ENCODE measurements at regions not wholly inside any gene's neighbourhood (a gene's known extent, or its start where the extent isn't known, plus 50 kb on each side); places are given as distances from the start of the nearest gene placed in this dataset.

DNA sequence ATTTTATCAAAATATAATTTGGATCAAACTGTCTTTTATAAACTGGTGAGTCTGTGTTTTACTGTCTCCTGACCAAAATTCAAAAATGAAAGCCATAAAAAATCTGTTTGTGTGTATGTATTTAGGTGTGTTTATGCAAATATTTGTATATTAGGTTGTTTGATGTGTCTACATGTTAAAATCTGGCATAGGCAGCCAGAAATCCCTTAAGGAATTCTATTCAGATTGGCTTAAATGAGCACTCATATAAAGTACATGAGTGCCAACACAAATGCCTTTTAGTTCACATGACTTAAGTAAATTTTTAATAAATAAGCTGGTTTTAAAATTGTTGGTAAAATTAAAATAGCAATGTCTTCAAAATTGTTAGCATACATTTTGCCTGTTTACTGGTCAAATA is 133.3 kb upstream of the GUCY1A2 start:
- Histone ChIP-seq H3K27me3 (ENCODE audit: control insufficient read depth in 3 of 3, insufficient read depth in 3 of 3, low read length in 3 of 3) (no peaks in the 10 kb centered on the region), H3K4me3 (ENCODE audit: low read depth in 1 of 3, low read length in 3 of 3) (no peak overlapping the region), H3K27ac (ENCODE audit: low read depth in 1 of 3, low read length in 2 of 3) (no peak overlapping the region), H3K4me1 (ENCODE audit: control insufficient read depth in 3 of 3, insufficient read depth in 2 of 3, low read depth in 1 of 3, low read length in 2 of 3) (no peaks in the 10 kb centered on the region), H3K9me3 (ENCODE audit: control insufficient read depth in 2 of 2, insufficient read depth in 1 of 2, low read depth in 1 of 2, low read length in 1 of 2) (no peaks in the 10 kb centered on the region), H3K36me3 (ENCODE audit: control insufficient read depth in 3 of 3, insufficient read depth in 2 of 3, low read depth in 1 of 3, low read length in 3 of 3) (no peaks in the 10 kb centered on the region)
- no peak for DNase-seq
- no peak for FAIRE-seq

DNA sequence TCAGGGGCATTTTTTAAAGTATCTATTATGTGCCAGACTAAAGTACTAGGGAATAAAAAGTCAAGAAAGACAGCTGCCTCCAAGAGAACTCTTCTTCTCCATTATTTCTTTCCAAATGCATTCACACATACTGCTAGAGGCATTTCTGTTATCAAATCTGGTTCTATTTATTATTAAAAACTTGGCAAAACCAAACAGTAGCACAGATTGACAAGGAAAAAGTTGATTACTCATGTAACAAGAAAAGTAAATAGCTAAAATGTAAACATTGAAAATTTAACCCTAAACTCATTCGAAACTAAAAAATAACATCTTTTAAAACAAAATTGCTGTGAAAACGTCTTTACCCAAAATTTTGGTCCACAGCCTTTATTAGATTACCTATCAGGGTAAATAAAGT is 132.9 kb upstream of the GUCY1A2 start:
- Histone ChIP-seq H3K36me3 (ENCODE audit: control insufficient read depth in 3 of 3, insufficient read depth in 2 of 3, low read depth in 1 of 3, low read length in 3 of 3) (no peaks in the 10 kb centered on the region), H3K4me1 (ENCODE audit: control insufficient read depth in 3 of 3, insufficient read depth in 2 of 3, low read depth in 1 of 3, low read length in 2 of 3) (no peaks in the 10 kb centered on the region), H3K27ac (ENCODE audit: low read depth in 1 of 3, low read length in 2 of 3) (no peak overlapping the region), H3K9me3 (ENCODE audit: control insufficient read depth in 2 of 2, insufficient read depth in 1 of 2, low read depth in 1 of 2, low read length in 1 of 2) (no peaks in the 10 kb centered on the region), H3K27me3 (ENCODE audit: control insufficient read depth in 3 of 3, insufficient read depth in 3 of 3, low read length in 3 of 3) (no peaks in the 10 kb centered on the region), H3K4me3 (ENCODE audit: low read depth in 1 of 3, low read length in 3 of 3) (no peak overlapping the region)
- DNase-seq, result no peak
- no peak for FAIRE-seq
- WGBS, 3 donors, result 68 to 70% (median 69%) methylated on average over 2 of the region's 2 CpGs

DNA sequence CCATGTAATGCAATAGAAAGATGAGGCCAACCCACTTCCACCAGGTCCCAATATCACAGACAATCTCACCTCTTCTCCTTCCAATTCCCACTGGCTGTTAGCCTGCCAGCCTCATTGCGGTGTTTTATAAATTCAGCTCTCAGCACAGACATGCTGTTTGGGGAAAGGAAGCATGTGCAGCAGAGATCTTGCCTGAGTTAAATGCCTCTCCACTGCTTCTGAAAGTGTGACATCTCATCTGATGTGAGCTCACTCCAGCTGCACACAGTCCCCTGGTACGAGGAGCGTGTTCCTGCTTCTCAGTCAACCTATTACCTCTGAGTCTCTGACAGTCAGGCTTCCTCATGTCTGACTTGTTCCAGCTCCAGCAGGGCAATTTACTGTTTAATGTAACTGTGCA is 122.7 kb upstream of the GUCY1A2 start:
- H3K27ac ChIP-seq (ENCODE audit: low read depth in 1 of 3, low read length in 2 of 3), result no peak overlapping the region
- H3K4me3 ChIP-seq (ENCODE audit: low read depth in 1 of 3, low read length in 3 of 3), result no peak overlapping the region
- FAIRE-seq, result no peak
- WGBS, 3 donors, result 73 to 93% (median 73%) methylated on average over 3 of the region's 3 CpGs
- no peak for DNase-seq
- H3K27me3 ChIP-seq (ENCODE audit: control insufficient read depth in 3 of 3, insufficient read depth in 3 of 3, low read length in 3 of 3), result no peaks in the 10 kb centered on the region
- H3K4me1 ChIP-seq (ENCODE audit: control insufficient read depth in 3 of 3, insufficient read depth in 2 of 3, low read depth in 1 of 3, low read length in 2 of 3), result no peaks in the 10 kb centered on the region
- no peaks in the 10 kb centered on the region for H3K9me3 ChIP-seq (ENCODE audit: control insufficient read depth in 2 of 2, insufficient read depth in 1 of 2, low read depth in 1 of 2, low read length in 1 of 2)
- no peaks in the 10 kb centered on the region for H3K36me3 ChIP-seq (ENCODE audit: control insufficient read depth in 3 of 3, insufficient read depth in 2 of 3, low read depth in 1 of 3, low read length in 3 of 3)

DNA sequence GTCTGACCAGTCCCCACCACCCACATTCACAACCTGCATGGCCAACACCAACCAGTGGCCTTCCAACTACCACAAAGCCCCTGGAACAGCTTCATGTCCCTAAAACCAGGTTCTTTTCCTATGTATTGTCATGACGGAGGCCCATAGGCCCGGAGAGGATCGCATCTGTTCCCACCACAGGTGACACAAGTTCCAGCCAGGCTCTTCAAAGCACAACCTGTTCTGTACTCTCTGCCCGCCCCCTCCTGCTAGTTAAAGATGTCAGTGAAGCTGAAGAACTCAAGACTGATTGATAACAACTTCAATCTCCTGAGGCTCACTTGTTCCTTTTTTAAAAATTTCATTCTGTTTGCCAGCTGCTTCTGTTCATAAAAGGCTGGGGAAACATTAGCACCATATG is 121.1 kb upstream of the GUCY1A2 start:
- no peak overlapping the region for H3K27ac ChIP-seq (ENCODE audit: low read depth in 1 of 3, low read length in 2 of 3)
- no peak overlapping the region for H3K4me3 ChIP-seq (ENCODE audit: low read depth in 1 of 3, low read length in 3 of 3)
- no peak for FAIRE-seq
- H3K27me3 ChIP-seq (ENCODE audit: control insufficient read depth in 3 of 3, insufficient read depth in 3 of 3, low read length in 3 of 3), result no peaks in the 10 kb centered on the region
- H3K4me1 ChIP-seq (ENCODE audit: control insufficient read depth in 3 of 3, insufficient read depth in 2 of 3, low read depth in 1 of 3, low read length in 2 of 3), result no peaks in the 10 kb centered on the region
- no peak for DNase-seq
- 74 to 92% (median 90%) methylated on average over 4 of the region's 4 CpGs for WGBS, 3 donors
- no peaks in the 10 kb centered on the region for H3K36me3 ChIP-seq (ENCODE audit: control insufficient read depth in 3 of 3, insufficient read depth in 2 of 3, low read depth in 1 of 3, low read length in 3 of 3)
- no peaks in the 10 kb centered on the region for H3K9me3 ChIP-seq (ENCODE audit: control insufficient read depth in 2 of 2, insufficient read depth in 1 of 2, low read depth in 1 of 2, low read length in 1 of 2)

DNA sequence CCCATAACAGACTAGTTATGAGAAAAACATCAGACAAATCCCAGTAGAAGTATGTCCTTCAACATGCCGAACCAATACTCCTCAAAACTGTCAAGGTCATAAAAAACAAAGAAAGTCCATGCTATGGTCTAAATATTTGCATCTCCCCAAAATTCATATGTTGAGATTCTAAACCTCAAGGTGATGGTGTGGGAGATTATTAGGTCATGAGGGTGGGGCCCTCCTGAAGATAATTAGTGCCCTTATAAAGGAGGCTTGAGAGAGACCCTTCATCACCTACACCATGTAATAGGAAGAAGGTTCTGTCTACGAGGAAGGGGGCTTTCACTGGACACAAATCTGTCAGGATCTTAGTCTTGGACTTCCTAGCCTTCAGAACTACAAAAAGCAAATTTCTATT is 118.6 kb upstream of the GUCY1A2 start:
- Histone ChIP-seq H3K9me3 (ENCODE audit: control insufficient read depth in 2 of 2, insufficient read depth in 1 of 2, low read depth in 1 of 2, low read length in 1 of 2) (no peaks in the 10 kb centered on the region), H3K27me3 (ENCODE audit: control insufficient read depth in 3 of 3, insufficient read depth in 3 of 3, low read length in 3 of 3) (no peaks in the 10 kb centered on the region), H3K36me3 (ENCODE audit: control insufficient read depth in 3 of 3, insufficient read depth in 2 of 3, low read depth in 1 of 3, low read length in 3 of 3) (no peaks in the 10 kb centered on the region), H3K4me1 (ENCODE audit: control insufficient read depth in 3 of 3, insufficient read depth in 2 of 3, low read depth in 1 of 3, low read length in 2 of 3) (peaks cover 0 to 4% (median 0%) of the 10 kb centered on the region in 3 donors), H3K27ac (ENCODE audit: low read depth in 1 of 3, low read length in 2 of 3) (no peak overlapping the region), H3K4me3 (ENCODE audit: low read depth in 1 of 3, low read length in 3 of 3) (no peak overlapping the region)
- DNase-seq, result no peak
- FAIRE-seq, result no peak
- 77 to 89% (median 86%) methylated on average over 2 of the region's 2 CpGs for WGBS, 3 donors

DNA sequence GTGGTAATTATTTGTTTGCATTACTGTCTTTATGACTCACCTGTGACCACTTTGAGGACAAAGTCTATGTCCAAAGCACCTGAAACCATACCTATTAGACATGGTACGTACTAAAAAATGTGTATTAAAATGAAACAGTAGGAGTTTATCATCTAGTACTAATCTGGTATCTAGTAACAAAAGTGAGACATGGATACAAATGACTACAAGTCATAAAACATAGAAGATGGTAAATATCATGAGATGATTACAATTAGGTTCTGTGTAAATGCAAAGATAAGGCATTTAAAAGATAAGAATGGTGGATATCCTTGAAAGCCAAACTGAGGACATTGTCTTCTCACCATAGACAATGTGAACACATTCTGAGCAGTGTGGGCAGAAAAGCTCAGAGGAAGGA is 113.5 kb upstream of the GUCY1A2 start:
- no peaks in the 10 kb centered on the region for H3K36me3 ChIP-seq (ENCODE audit: control insufficient read depth in 3 of 3, insufficient read depth in 2 of 3, low read depth in 1 of 3, low read length in 3 of 3)
- no peaks in the 10 kb centered on the region for H3K27me3 ChIP-seq (ENCODE audit: control insufficient read depth in 3 of 3, insufficient read depth in 3 of 3, low read length in 3 of 3)
- peaks cover 0 to 4% (median 0%) of the 10 kb centered on the region in 3 donors for H3K4me1 ChIP-seq (ENCODE audit: control insufficient read depth in 3 of 3, insufficient read depth in 2 of 3, low read depth in 1 of 3, low read length in 2 of 3)
- no peaks in the 10 kb centered on the region for H3K9me3 ChIP-seq (ENCODE audit: control insufficient read depth in 2 of 2, insufficient read depth in 1 of 2, low read depth in 1 of 2, low read length in 1 of 2)
- H3K4me3 ChIP-seq (ENCODE audit: low read depth in 1 of 3, low read length in 3 of 3), result no peak overlapping the region
- peak overlapping the region in 1 of 3 donors; percentile 15 for H3K27ac ChIP-seq (ENCODE audit: low read depth in 1 of 3, low read length in 2 of 3)
- no peak for FAIRE-seq
- WGBS, 3 donors, result 15 to 31% (median 25%) methylated on average over 1 of the region's 1 CpG
- peak in 1 of 2 donors; percentile 74 for DNase-seq

DNA sequence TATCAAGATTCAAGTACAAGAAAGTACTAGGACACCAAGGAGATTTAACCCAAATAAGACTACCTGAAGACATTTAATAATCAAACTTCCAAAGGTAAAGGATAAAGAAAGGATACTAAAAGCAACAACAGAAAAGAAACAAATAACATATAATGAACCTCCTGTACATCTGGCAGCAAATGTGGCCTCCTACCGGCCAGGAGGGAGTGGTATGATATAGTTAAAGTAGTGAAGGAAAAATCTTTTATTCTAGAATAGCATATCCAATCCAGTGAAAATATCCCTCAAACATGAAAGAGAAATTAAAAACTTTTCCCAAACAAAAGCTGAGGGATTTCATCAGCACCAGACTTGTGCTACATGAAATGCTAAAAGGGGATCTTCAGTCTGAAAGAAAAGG is 104.7 kb upstream of the GUCY1A2 start:
- Histone ChIP-seq H3K9me3 (ENCODE audit: control insufficient read depth in 2 of 2, insufficient read depth in 1 of 2, low read depth in 1 of 2, low read length in 1 of 2) (no peaks in the 10 kb centered on the region), H3K4me3 (ENCODE audit: low read depth in 1 of 3, low read length in 3 of 3) (no peak overlapping the region), H3K4me1 (ENCODE audit: control insufficient read depth in 3 of 3, insufficient read depth in 2 of 3, low read depth in 1 of 3, low read length in 2 of 3) (no peaks in the 10 kb centered on the region), H3K27me3 (ENCODE audit: control insufficient read depth in 3 of 3, insufficient read depth in 3 of 3, low read length in 3 of 3) (no peaks in the 10 kb centered on the region), H3K36me3 (ENCODE audit: control insufficient read depth in 3 of 3, insufficient read depth in 2 of 3, low read depth in 1 of 3, low read length in 3 of 3) (no peaks in the 10 kb centered on the region), H3K27ac (ENCODE audit: low read depth in 1 of 3, low read length in 2 of 3) (no peak overlapping the region)
- DNase-seq (no peak), FAIRE-seq (no peak)
- 62 to 94% (median 81%) methylated on average over 1 of the region's 1 CpG for WGBS, 3 donors

DNA sequence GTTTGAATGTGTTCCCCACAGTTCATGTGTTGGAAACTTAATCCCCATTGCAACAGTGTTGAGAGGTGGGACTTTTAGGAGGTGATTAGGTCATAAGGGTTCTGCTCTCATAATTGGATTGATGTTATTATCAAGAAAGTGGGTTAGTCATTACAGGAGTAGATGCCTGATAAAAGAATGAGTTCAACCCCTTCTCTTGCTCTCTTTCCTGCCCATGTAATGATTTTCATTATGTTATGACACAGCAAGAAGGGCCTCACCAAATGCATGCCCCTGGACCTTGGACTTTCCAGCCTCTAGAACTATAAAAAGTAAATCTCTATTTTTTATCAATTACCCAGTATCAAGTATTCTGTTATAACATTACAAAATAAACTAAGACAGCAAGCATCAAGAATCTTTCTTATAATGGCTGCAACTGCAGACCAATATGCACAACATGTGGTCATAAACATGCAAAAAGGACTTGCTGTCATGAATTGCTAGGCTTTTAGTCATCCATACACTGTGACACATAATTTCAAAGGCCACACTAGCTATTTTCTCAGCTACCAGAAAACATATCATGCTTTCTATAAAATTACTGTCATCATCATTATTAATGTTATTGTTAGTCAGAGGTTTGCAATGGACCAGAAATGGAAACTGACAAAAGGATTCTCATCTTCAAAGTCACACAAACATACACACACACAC is 99.9 kb upstream of the GUCY1A2 start:
- FAIRE-seq (no peak), DNase-seq (peak in 1 of 2 donors; percentile 41)
- peak overlapping the region in 1 of 3 donors; percentile 15 for H3K27ac ChIP-seq (ENCODE audit: low read depth in 1 of 3, low read length in 2 of 3)
- H3K27me3 ChIP-seq (ENCODE audit: control insufficient read depth in 3 of 3, insufficient read depth in 3 of 3, low read length in 3 of 3), result no peaks in the 10 kb centered on the region
- H3K4me3 ChIP-seq (ENCODE audit: low read depth in 1 of 3, low read length in 3 of 3), result no peak overlapping the region
- peaks cover 0 to 7% (median 0%) of the 10 kb centered on the region in 3 donors for H3K4me1 ChIP-seq (ENCODE audit: control insufficient read depth in 3 of 3, insufficient read depth in 2 of 3, low read depth in 1 of 3, low read length in 2 of 3)
- no peaks in the 10 kb centered on the region for H3K9me3 ChIP-seq (ENCODE audit: control insufficient read depth in 2 of 2, insufficient read depth in 1 of 2, low read depth in 1 of 2, low read length in 1 of 2)
- no peaks in the 10 kb centered on the region for H3K36me3 ChIP-seq (ENCODE audit: control insufficient read depth in 3 of 3, insufficient read depth in 2 of 3, low read depth in 1 of 3, low read length in 3 of 3)

DNA sequence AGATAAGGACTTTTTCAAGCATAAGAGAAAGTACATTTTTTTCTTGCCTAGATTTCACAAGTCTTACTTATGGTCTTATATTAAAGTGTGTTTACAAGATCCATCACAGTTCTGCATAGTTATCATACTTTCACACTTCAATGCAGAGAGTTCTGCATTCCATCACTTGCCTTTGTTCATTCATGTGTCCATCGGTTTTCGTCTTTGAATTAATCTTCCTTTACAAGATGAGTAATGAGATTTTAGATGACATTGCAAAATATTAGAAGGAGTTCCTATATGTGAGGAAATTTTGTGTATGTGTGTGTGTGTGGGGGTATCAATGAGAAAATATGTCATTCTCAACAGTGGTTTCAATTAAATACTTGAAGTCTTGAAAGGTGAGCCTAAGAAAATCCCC is 98.1 kb upstream of the GUCY1A2 start:
- no peak for DNase-seq
- H3K27me3 ChIP-seq (ENCODE audit: control insufficient read depth in 3 of 3, insufficient read depth in 3 of 3, low read length in 3 of 3), result no peaks in the 10 kb centered on the region
- no peaks in the 10 kb centered on the region for H3K9me3 ChIP-seq (ENCODE audit: control insufficient read depth in 2 of 2, insufficient read depth in 1 of 2, low read depth in 1 of 2, low read length in 1 of 2)
- WGBS, 3 donors, result 66 to 86% (median 75%) methylated on average over 2 of the region's 2 CpGs
- no peak for FAIRE-seq
- no peak overlapping the region for H3K4me3 ChIP-seq (ENCODE audit: low read depth in 1 of 3, low read length in 3 of 3)
- H3K27ac ChIP-seq (ENCODE audit: low read depth in 1 of 3, low read length in 2 of 3), result no peak overlapping the region
- H3K36me3 ChIP-seq (ENCODE audit: control insufficient read depth in 3 of 3, insufficient read depth in 2 of 3, low read depth in 1 of 3, low read length in 3 of 3), result no peaks in the 10 kb centered on the region
- H3K4me1 ChIP-seq (ENCODE audit: control insufficient read depth in 3 of 3, insufficient read depth in 2 of 3, low read depth in 1 of 3, low read length in 2 of 3), result peaks cover 0 to 7% (median 0%) of the 10 kb centered on the region in 3 donors
